GM12878 (cell line): ENCODE measurements at regions not wholly inside any gene's neighbourhood (a gene's known extent, or its start where the extent isn't known, plus 50 kb on each side); places are given as distances from the start of the nearest gene placed in this dataset. TPM values are rescaled to one million over a fixed set of nuclear protein-coding genes. Genes with fewer than 3 reads are reported as not detected.

Experiments used
- ATAC-seq: fragments of 200-7000 bp; cut with Tn5 transposase; 3 replicates; pipeline ENCODE4 v1.9.1; 2020; ENCODE audit warnings: mild to moderate bottlenecking, moderate library complexity
- BruUV-seq: library from RNA; stranded (reverse); fragments of 400-500 nt; replicated peaks from 2 replicates; lab custom pipeline; 2021; lab: Mats Ljungman, UMichigan
- CTCF ChIA-PET: fragments of 300-600 bp; sonication (Branson Sonifier 250); formaldehyde crosslinking; extraction: SDS; loops from one replicate; lab custom pipeline; 2021; ENCODE audit warnings: inconsistent platforms; lab: Yijun Ruan, JAX
- POLR2A ChIA-PET: fragments of 350-600 bp; formaldehyde crosslinking; extraction: SDS; loops from one replicate; lab custom pipeline; 2021; ENCODE audit warnings: inconsistent platforms; lab: Charles Lee
- RAD21 ChIA-PET: fragments of 300-600 bp; sonication (Branson Sonifier 250); formaldehyde crosslinking; loops from one replicate; lab custom pipeline; 2023; ENCODE audit warnings: antibody characterized with exemption; ENCODE audit not compliant: unreplicated experiment; lab: Charles Lee
- SMC1A ChIA-PET: fragments of 300-600 bp; sonication (Branson Sonifier 250); formaldehyde crosslinking; loops from one replicate; lab custom pipeline; 2023; ENCODE audit not compliant: unreplicated experiment, uncharacterized antibody; lab: Charles Lee
- DNase-seq: peaks from one replicate; pipeline ENCODE4 v3.0.0-alpha.2; 2011; ENCODE audit warnings: low read depth, low spot score
- FAIRE-seq: peaks from 3 replicates; lab custom pipeline; 2011; peaks lifted over from hg19 to GRCh38; lab: Jason Lieb, UNC
- H2AFZ ChIP-seq: 2 replicates; pipeline ENCODE4 v1.6.0; 2011; ENCODE audit warnings: low read depth, low read length, control low read depth; ENCODE audit not compliant: control insufficient read depth
- H3K27ac ChIP-seq: 2 replicates; pipeline ENCODE4 v1.5.1; 2011; ENCODE audit warnings: control low read depth; ENCODE audit not compliant: control insufficient read depth, insufficient read depth
- H3K27me3 ChIP-seq, 2 experiments: replicated peaks in 1 of 2; 2 replicates each; pipeline versions ENCODE4 v1.6.0 to v1.6.1; 2011; ENCODE audit warnings: low read length in 1 of 2; ENCODE audit not compliant: control insufficient read depth in 2 of 2, insufficient read depth in 2 of 2
- H3K36me3 ChIP-seq, 2 experiments: 2 replicates each; pipeline ENCODE4 v1.5.1; 2011; ENCODE audit warnings: low read length in 1 of 2; ENCODE audit not compliant: control insufficient read depth in 2 of 2, insufficient read depth in 2 of 2
- H3K4me1 ChIP-seq: 2 replicates; pipeline ENCODE4 v1.6.1; 2011; ENCODE audit warnings: mild to moderate bottlenecking, low read length, moderate library complexity, mixed read lengths; ENCODE audit not compliant: control insufficient read depth, insufficient read depth
- H3K4me2 ChIP-seq: 2 replicates; pipeline ENCODE4 v1.6.0; 2011; ENCODE audit warnings: control low read depth; ENCODE audit not compliant: control insufficient read depth, insufficient read depth
- H3K4me3 ChIP-seq: fragments of 200-600 bp; sonication (generic); 2 replicates; pipeline ENCODE4 v1.5.1; 2016
- H3K79me2 ChIP-seq: 2 replicates; pipeline ENCODE4 v1.6.0; 2011; ENCODE audit warnings: low read length; ENCODE audit not compliant: control insufficient read depth, insufficient read depth
- H3K9ac ChIP-seq: 2 replicates; pipeline ENCODE4 v1.8.0; 2011; ENCODE audit warnings: low read length, control low read depth, mixed read lengths; ENCODE audit not compliant: control insufficient read depth, insufficient read depth
- H3K9me3 ChIP-seq: replicated peaks from 3 replicates; pipeline ENCODE4 v1.5.1; 2011; ENCODE audit warnings: mild to moderate bottlenecking, low read length; ENCODE audit not compliant: control insufficient read depth, insufficient read depth
- H4K20me1 ChIP-seq: 2 replicates; pipeline ENCODE4 v1.6.0; 2011; ENCODE audit not compliant: control insufficient read depth, insufficient read depth
- POU2F2 ChIP-seq: IDR thresholded peaks from 3 replicates; pipeline ENCODE4 v1.6.1; 2011; ENCODE audit warnings: low read depth, mild to moderate bottlenecking, low read length, borderline replicate concordance
- WGBS: methylation state at CpG from one replicate; pipeline ENCODE4 v1.1.6; 2016; ENCODE audit warnings: low lambda C conversion rate; ENCODE audit not compliant: insufficient replicate concordance, insufficient coverage; ENCODE audit errors: missing lambda C conversion rate; 5-methylcytosine and 5-hydroxymethylcytosine counted together
- in situ Hi-C: fragments of 300-500 bp; cut with MboI; formaldehyde crosslinking; loops from 9 replicates; pipeline ENCODE4 v1.14.3; 2018; ENCODE audit warnings: mixed read lengths
- intact Hi-C: fragments of 100-400 bp; cut with micrococcal nuclease; formaldehyde crosslinking; loops from one replicate; pipeline ENCODE4 v1.14.2; 2022; ENCODE audit not compliant: unreplicated experiment
- small RNA-seq: library from RNA; depleted of rRNA; stranded (forward); fragments of <200 nt; gene quantifications from one replicate; pipeline ENCODE3, GENCODE V24; 2014

GRCh38 chr1:221791846-221792245 lies 50.0 kb upstream of the DUSP10 start:
- DNase-seq: no peak
- ChIA-PET RAD21 (no interaction called here), POLR2A (interaction anchor here (0.8 kb wide), 2 partner anchors 12 to 23 kb away, joined by 3 to 4 read pairs; no protein-coding TSS in a partner anchor), CTCF (interaction anchor here (1.0 to 3.9 kb wide), 2 partner anchors 9 to 12 kb away, joined by 3 to 17 read pairs; no protein-coding TSS in a partner anchor), SMC1A (no interaction called here)
- no peak overlapping the region for H3K4me2 ChIP-seq
- in situ Hi-C loops: no loop called here
- H2AFZ ChIP-seq: no peak overlapping the region
- no peaks in the 10 kb centered on the region for H4K20me1 ChIP-seq
- peaks cover 2% of the 10 kb centered on the region; the same call in 2 of the 3 replicates for H3K9me3 ChIP-seq
- no peak for FAIRE-seq
- intact Hi-C loops: loop anchor here (5.0 kb wide), 1 partner anchor 85 kb away; no protein-coding TSS in a partner anchor
- no peaks in the 10 kb centered on the region for H3K27me3 ChIP-seq
- BruUV-seq: no TSS peak
- H3K4me3 ChIP-seq: no peak overlapping the region
- H3K4me1 ChIP-seq: peaks cover 25% of the 10 kb centered on the region
- WGBS: 95% methylated on average over 2 of the region's 2 CpGs
- no peaks in the 10 kb centered on the region for H3K79me2 ChIP-seq
- ATAC-seq: no peak
- TF ChIP-seq POU2F2: no peak
- H3K9ac ChIP-seq: no peak overlapping the region
- no peaks in the 10 kb centered on the region for H3K36me3 ChIP-seq
- H3K27ac ChIP-seq: no peak overlapping the region

Small RNA genes lying in the stretch of these regions (small RNA-seq; reads per million reads assigned to genes)
- not detected for gene RNU6-403P
